ENCODE measurements at regions not wholly inside any gene's neighbourhood (a gene's known extent, or its start where the extent isn't known, plus 50 kb on each side); places are given as distances from the start of the nearest gene placed in this dataset.

DNA sequence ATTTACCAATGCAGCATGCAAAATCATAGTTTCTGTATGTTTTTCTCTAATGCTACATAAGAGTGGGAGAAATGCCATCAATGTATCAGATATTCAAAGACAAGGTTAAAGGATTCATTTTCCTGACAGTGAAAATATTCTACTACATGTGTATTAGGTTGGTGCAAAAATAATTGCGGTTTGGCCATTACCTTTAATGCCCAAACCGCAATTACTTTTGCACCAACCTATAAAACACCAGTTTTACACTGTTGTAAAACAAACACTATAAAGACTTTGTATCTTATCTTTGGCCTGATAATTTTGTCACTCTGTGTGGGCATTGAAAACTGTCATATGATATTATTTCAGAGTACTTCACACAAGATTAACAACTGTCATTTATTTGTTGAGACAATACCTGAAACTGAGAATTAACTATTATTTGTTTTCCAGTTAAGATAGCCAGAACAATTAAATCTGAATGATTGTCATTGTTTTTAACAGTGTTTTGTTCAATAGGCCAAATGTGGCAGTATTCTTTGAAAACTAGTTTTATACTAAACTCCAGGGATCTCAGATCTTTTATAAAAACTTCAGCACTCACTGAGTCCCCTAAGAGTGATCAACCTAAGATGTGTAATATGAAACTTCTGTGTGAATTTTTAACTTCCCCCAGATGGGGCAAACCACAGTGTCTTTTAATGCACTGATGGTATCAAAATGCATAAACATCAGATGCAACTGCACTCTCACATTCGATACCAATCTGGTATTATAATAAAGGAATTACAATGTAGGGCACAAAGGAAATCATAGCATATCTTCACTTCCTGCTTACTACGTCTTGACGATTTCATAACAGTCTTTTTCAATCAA is 53.8 kb upstream of the FBN2 start:
- DNase-seq = no peak

GRCh38 chr5:128596071-128596470 is 58.0 kb upstream of the FBN2 start:
- DNase-seq = no peak

DNA sequence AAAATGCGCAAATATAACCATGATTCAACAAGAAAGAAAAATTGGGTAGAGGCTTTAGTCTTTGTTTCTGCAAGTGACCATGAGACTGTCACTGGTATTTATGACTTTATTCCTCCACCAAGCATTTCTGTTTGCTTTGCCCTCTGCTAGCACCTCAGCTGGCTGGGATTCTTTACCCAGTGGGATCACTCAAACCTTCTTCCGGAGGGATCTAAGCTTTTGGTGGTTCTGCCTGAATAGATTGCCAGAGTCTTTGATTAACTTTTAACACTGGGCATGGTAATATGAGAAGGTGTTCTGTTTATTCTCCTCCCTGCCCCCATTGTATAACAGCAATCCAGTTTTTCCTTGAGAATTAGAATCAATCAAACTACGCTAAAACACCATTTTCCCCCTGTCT is 59.1 kb upstream of the FBN2 start:
- DNase-seq = no peak

GRCh38 chr5:128613128-128613527 is 75.1 kb upstream of the FBN2 start:
- DNase-seq = no peak

DNA sequence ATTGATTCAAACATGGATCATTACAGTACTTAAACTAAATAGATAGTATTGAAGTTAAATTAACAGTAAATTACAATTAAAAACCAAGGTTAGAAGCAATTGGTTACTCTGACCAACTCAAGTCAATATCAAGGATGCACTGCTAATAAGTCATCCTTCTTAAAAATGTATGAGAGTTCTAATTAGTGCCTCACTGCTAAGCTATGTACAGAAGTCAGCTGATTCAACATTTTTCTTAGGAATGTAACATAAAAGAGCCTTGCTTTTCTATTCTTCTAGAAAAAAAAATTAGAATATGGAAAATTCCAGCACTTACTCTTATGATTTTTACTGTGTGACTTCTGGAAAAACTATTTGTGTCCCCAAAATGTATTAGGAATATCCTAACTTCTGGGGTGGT is 75.7 kb upstream of the FBN2 start:
- no peak for DNase-seq

DNA sequence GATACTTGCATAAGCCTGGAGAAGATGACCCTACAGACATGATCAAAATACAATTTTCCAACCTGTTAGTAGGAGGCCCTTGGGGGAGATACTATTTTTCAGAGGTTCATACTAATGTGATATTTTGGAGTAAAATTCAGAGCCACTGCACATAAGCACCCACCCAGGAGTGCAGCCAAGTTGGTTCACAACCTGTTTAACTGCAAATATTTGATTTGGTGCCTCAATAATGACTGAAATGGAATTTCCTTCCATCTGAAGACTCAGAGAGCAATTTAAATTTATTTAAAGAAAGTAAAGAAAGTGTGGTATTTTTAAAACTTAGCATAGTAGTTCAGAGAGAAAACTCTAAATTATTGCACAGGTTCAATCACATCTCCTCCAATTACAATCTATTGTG is 77.5 kb upstream of the FBN2 start:
- DNase-seq = no peak

- DNase-seq = no peak
These were observed 88.6 kb upstream of the FBN2 start for GRCh38 chr5:128626536-128627090.

- DNase-seq = no peak
These were observed 89.9 kb upstream of the FBN2 start for GRCh38 chr5:128627939-128628338.

DNA sequence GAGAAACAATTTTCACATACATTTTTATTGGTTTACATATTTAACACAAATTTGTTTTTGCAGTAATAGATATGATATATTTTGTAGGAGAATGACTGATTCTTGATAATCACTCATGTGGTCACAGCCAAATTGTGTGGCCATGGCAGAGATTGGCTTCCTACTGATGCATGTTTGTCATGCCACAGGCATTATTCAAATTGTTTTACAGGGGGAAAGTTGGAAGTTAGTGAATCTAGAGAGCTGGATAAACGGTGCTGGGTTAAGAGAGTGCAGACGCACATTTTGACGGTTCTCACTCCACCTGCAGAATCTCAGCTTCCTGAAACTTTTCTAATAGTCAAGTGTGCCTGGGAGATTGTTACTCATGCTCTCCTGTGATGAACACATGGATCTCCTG is 91.1 kb upstream of the FBN2 start:
- no peak for DNase-seq

- DNase-seq = no peak
These were observed 92.1 kb upstream of the FBN2 start for GRCh38 chr5:128630121-128630520.

GRCh38 chr5:128631771-128632170 is 93.7 kb upstream of the FBN2 start:
- DNase-seq = no peak

DNA sequence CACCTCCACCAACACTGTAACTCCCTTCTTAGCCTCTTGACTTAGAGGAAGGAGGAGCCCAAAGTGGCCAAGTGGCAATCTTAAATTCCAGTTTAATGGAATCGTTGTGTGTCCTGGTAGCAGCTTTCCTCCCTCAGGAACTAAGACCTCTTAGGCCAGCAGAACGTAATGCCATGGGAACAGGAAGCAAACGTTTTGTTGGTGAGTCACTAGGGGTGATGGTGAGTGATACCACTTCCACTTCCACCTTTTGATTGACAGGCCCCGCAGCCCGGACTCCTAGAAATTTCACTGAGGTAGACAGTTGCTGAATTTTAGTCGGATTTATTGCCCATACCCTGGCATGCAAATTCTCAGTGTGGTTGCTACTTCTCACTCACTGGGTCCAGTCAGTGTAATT is 94.2 kb upstream of the FBN2 start:
- no peak for DNase-seq

DNA sequence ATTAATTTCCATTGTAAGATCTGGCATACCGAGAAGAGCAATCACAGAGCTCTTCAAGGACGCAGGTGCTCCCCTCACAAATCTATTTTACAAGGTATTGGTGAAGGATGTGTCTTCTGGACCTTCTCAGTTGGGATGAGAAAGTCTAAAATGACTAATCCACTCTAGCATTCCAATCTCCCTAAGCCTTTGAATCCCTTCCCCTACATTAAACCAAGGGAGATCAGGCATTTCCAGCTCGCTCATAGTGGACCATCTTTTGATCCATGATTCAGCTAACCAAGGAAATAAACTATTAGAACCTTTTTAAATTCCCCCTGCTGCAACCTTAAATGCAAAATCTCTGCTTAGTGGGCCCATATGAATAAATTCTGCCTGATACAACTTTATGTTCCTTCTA is 95.9 kb upstream of the FBN2 start:
- DNase-seq = no peak

DNA sequence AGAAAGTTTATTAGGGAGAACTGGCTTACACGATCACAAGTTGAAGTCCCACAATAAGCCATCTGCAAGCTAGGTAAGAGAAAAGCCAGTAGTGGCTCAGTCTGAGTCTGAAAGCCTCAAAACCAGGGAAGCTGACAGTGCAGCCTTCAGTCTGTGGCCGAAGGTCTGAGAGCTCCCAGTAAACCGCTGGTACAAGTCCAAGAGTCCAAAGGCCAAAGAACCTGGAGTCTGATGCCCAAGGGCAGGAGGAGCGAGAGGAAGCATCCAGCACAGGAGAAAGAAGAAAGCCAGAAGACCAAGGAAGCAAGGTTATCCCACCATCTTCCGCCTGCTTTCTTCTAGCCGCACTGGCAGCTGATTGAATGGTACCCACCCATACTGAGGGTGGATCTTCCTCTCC is 97.3 kb upstream of the FBN2 start:
- no peak for DNase-seq

DNA sequence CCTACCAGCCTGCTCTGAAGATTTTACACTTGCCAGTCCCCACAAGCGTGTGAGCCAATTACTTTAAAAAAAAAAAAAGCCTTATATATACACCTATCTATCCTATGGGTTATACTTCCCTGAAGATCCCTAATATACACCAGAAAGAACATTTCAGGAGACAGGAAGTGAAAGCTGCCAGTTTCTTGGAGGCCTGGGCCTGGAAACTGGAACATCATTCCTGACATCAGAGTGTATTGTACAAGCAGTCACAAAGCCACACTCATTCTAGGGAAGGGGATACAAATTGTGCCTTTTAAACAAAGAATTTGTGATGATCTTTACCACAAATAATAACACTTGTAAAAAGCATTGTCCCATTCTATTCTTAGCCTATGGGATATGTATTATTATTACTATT is 98.3 kb upstream of the FBN2 start:
- no peak for DNase-seq

DNA sequence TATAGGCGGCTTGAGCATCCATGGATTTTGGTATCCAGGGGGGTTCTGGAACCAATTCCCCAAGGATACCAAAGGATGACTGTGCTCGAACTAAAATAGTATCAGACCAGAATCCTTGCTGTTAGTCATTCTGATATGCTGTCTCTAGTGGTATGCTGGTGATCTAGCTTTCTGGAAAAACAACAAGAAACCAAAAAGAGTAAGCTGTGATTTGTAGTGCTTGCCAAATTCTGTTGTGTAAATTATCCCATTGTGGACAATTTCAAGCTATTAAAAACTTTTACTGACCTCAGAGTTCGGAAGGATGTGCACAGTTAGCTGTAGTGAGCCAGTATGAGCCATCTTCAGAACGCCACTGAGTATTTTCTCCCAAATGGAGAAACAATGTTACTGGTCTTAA is 99.0 kb upstream of the FBN2 start:
- no peak for DNase-seq

GRCh38 chr5:128641861-128642260 is 103.8 kb upstream of the FBN2 start:
- no peak for DNase-seq

GRCh38 chr5:128644863-128645262 is 106.8 kb upstream of the FBN2 start:
- DNase-seq = no peak

DNA sequence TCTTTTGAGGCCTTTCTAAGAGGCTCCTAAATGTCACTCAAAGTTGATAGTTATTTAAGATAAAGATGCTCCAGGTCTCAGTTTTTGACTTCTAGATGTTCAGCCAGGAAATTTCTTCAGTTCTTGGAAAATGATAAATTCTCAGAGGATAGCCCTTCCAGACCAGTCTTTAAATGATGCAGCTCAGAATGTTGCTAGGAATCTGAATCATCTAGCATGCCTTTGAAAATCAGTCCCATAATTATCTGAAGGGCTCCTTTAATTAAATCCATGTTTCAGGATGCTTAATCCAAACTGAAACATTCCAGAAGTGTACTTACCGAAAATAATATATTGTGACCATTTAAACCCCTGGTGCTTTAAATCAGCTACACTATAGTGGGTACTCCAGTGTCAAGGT is 107.5 kb upstream of the FBN2 start:
- DNase-seq = no peak

GRCh38 chr5:128646176-128646575 is 108.1 kb upstream of the FBN2 start:
- DNase-seq = no peak

GRCh38 chr5:128649192-128649591 is 111.1 kb upstream of the FBN2 start:
- DNase-seq = no peak

DNA sequence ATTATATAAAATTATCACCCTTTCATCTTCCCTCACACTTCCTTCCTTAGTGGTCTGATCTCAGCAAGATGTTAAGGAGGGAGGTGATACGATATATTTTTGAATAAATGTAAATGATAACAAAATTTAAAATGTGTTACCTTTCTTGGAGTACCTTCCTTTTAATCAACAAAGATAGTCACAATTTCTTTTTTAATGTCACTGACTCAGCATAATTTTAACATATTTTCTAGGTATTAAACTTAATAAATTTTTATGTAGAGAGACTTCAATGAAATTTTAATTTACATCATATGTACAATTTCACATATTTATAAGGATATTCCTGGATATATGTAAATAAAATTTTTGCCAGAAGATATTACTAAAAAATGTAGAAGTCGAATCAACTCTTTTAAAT is 125.0 kb upstream of the FBN2 start:
- no peak for DNase-seq

- DNase-seq = no peak
These were observed 127.8 kb upstream of the FBN2 start for GRCh38 chr5:128665747-128666355.

- DNase-seq = no peak
These were observed 129.1 kb upstream of the FBN2 start for GRCh38 chr5:128667152-128667551.

GRCh38 chr5:128667751-128668150 is 129.7 kb upstream of the FBN2 start:
- no peak for DNase-seq

All from NCI-H1930 (cell line).